ENCODE measurements at regions not wholly inside any gene's neighbourhood (a gene's known extent, or its start where the extent isn't known, plus 50 kb on each side); places are given as distances from the start of the nearest gene placed in this dataset.

GRCh38 chr5:67730917-67731474 is 484.6 kb upstream of the PIK3R1 start:
- no peaks in the 10 kb centered on the region for H3K27me3 ChIP-seq
- H3K9me3 ChIP-seq = no peaks in the 10 kb centered on the region
- TF ChIP-seq CTCF (IDR thresholded peaks at IDR 0.05) (no peak), EP300 (IDR thresholded peaks at IDR 0.05) (no peak)
- DNase-seq (ENCODE audit: low spot score in 2 of 2) = no peak
- H3K27ac ChIP-seq = peak overlapping the region in 2 of 4 donors; percentile 8 to 51
- WGBS, 2 donors = 44 to 63% methylated on average over 1 of the region's 1 CpG
- no peak overlapping the region for H3K4me3 ChIP-seq
- H3K36me3 ChIP-seq = no peaks in the 10 kb centered on the region
- H3K4me1 ChIP-seq = peaks cover 0 to 35% (median 2%) of the 10 kb centered on the region in 4 donors

- H3K36me3 ChIP-seq = no peaks in the 10 kb centered on the region
Observed at GRCh38 chr5:67728326-67728890, 487.1 kb upstream of the PIK3R1 start.

GRCh38 chr5:67725604-67726003 is 490.0 kb upstream of the PIK3R1 start:
- no peaks in the 10 kb centered on the region for H3K27me3 ChIP-seq
- H3K4me1 ChIP-seq = peaks cover 0 to 34% (median 3%) of the 10 kb centered on the region in 4 donors
- TF ChIP-seq EP300 (IDR thresholded peaks at IDR 0.05) (no peak), POLR2A (IDR thresholded peaks at IDR 0.05) (no peak), CTCF (IDR thresholded peaks at IDR 0.05) (no peak)
- no peak overlapping the region for H3K4me3 ChIP-seq
- DNase-seq (ENCODE audit: low spot score in 2 of 2) = no peak
- no peaks in the 10 kb centered on the region for H3K9me3 ChIP-seq
- H3K36me3 ChIP-seq = no peaks in the 10 kb centered on the region
- WGBS, 2 donors = 41 to 55% methylated on average over 1 of the region's 1 CpG
- H3K27ac ChIP-seq = peak overlapping the region in 2 of 4 donors; percentile 75 to 89

More at GRCh38 chr5:67728326-67728890, 487.1 kb upstream of the PIK3R1 start:
- Histone ChIP-seq H3K27me3 (no peaks in the 10 kb centered on the region), H3K4me1 (peaks cover 0 to 57% (median 5%) of the 10 kb centered on the region in 4 donors), H3K9me3 (no peaks in the 10 kb centered on the region), H3K4me3 (no peak overlapping the region), H3K27ac (peak overlapping the region in 1 of 4 donors; percentile 26)
- WGBS, 2 donors = 50 to 51% methylated on average over 3 of the region's 3 CpGs
- DNase-seq (ENCODE audit: low spot score in 2 of 2) = no peak
- TF ChIP-seq EP300 (IDR thresholded peaks at IDR 0.05) (no peak), POLR2A (IDR thresholded peaks at IDR 0.05) (no peak), CTCF (IDR thresholded peaks at IDR 0.05) (no peak)

GRCh38 chr5:67724412-67725135 is 491.0 kb upstream of the PIK3R1 start:
- 22 to 31% methylated on average over 4 of the region's 4 CpGs for WGBS, 2 donors
- DNase-seq (ENCODE audit: low spot score in 2 of 2) = no peak
- H3K36me3 ChIP-seq = no peaks in the 10 kb centered on the region

More at GRCh38 chr5:67724412-67725135, 491.0 kb upstream of the PIK3R1 start:
- H3K27me3 ChIP-seq = no peaks in the 10 kb centered on the region
- H3K4me3 ChIP-seq = no peak overlapping the region
- H3K4me1 ChIP-seq = peaks cover 0 to 34% (median 3%) of the 10 kb centered on the region in 4 donors
- peak overlapping the region; percentile 38 to 89 (median 70) for H3K27ac ChIP-seq
- no peaks in the 10 kb centered on the region for H3K9me3 ChIP-seq
- TF ChIP-seq POLR2A (IDR thresholded peaks at IDR 0.05) = no peak
- TF ChIP-seq EP300 (IDR thresholded peaks at IDR 0.05) = no peak
- no peak for TF ChIP-seq CTCF (IDR thresholded peaks at IDR 0.05)

Measured in tibial nerve (tissue), 4 donors.